ENCODE measurements at regions not wholly inside any gene's neighbourhood (a gene's known extent, or its start where the extent isn't known, plus 50 kb on each side); places are given as distances from the start of the nearest gene placed in this dataset.

DNA sequence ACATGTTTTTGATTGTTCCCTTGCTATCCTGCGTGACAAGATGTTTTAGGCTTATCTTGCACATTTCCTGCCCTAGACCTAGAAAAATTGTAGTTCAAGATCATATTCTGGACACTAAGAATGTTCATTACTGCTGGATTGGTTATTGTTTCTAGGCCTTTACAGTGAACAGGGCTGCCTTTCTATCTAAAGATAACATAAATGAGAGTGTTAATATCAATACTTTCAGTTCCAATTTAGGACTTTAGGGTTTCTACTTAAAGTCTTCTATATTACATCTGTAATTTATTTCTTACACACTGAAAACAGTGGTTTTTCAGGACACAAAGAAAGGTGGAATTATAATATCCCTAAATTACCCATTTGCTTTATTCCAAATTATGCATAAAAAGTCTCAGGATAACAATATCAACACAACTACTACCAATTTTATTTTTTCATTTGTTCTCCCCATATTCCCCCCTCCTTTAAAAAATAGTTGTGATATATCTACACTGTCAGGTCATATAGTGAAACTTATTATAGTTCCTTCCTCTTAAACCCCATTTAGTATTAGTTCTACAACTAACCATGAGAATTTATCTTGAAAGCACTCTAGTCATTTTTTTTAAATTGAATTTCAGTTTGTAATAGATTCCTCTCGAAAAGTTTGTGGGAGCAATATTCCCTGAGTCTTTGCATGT, 293.9 kb upstream of the RIOK2 start:
- TF ChIP-seq CTCF (IDR thresholded peaks at IDR 0.05; ENCODE audit: unreplicated experiment), result no peak
- no TSS peak for BruUV-seq (replicated peaks)
- intact Hi-C loops (cut with micrococcal nuclease), result no loop called here
- Mint-ChIP-seq H3K4me1 (ENCODE audit: insufficient read depth, unreplicated experiment) (peaks cover 5% of the 10 kb centered on the region), H3K27ac (ENCODE audit: low read depth, unreplicated experiment) (no peak overlapping the region), H3K27me3 (ENCODE audit: insufficient read depth, unreplicated experiment) (no peaks in the 10 kb centered on the region), H3K9me3 (ENCODE audit: unreplicated experiment) (no peaks in the 10 kb centered on the region), H3K4me3 (ENCODE audit: unreplicated experiment) (no peak overlapping the region), H3K36me3 (ENCODE audit: insufficient read depth, unreplicated experiment) (no peaks in the 10 kb centered on the region)
- ChIA-PET CTCF (interaction anchor here (0.7 kb wide), 2 partner anchors 131 to 757 kb away, joined by 3 to 4 read pairs; no protein-coding TSS in a partner anchor), POLR2A (no interaction called here)
- no peak for DNase-seq (ENCODE audit: unreplicated experiment)

GRCh38 chr5:97478483-97478882, 295.4 kb upstream of the RIOK2 start:
- no TSS peak for BruUV-seq (replicated peaks)
- H3K36me3 Mint-ChIP-seq (ENCODE audit: insufficient read depth, unreplicated experiment), result no peaks in the 10 kb centered on the region
- peaks cover 5% of the 10 kb centered on the region for H3K4me1 Mint-ChIP-seq (ENCODE audit: insufficient read depth, unreplicated experiment)
- DNase-seq (ENCODE audit: unreplicated experiment), result no peak
- intact Hi-C loops (cut with micrococcal nuclease), result no loop called here
- CTCF ChIA-PET, result no interaction called here
- H3K27me3 Mint-ChIP-seq (ENCODE audit: insufficient read depth, unreplicated experiment), result no peaks in the 10 kb centered on the region
- H3K27ac Mint-ChIP-seq (ENCODE audit: low read depth, unreplicated experiment), result no peak overlapping the region
- H3K4me3 Mint-ChIP-seq (ENCODE audit: unreplicated experiment), result no peak overlapping the region
- no peak for TF ChIP-seq CTCF (IDR thresholded peaks at IDR 0.05; ENCODE audit: unreplicated experiment)
- POLR2A ChIA-PET, result no interaction called here
- H3K9me3 Mint-ChIP-seq (ENCODE audit: unreplicated experiment), result no peaks in the 10 kb centered on the region

GRCh38 chr5:97480313-97480712, 297.3 kb upstream of the RIOK2 start:
- no peak for TF ChIP-seq CTCF (IDR thresholded peaks at IDR 0.05; ENCODE audit: unreplicated experiment)
- peaks cover 5% of the 10 kb centered on the region for H3K4me1 Mint-ChIP-seq (ENCODE audit: insufficient read depth, unreplicated experiment)
- no peaks in the 10 kb centered on the region for H3K36me3 Mint-ChIP-seq (ENCODE audit: insufficient read depth, unreplicated experiment)
- no peaks in the 10 kb centered on the region for H3K9me3 Mint-ChIP-seq (ENCODE audit: unreplicated experiment)
- intact Hi-C loops (cut with micrococcal nuclease), result no loop called here
- POLR2A ChIA-PET, result no interaction called here
- H3K4me3 Mint-ChIP-seq (ENCODE audit: unreplicated experiment), result no peak overlapping the region
- CTCF ChIA-PET, result interaction anchor here (0.6 to 1.2 kb wide), 4 partner anchors 10 to 103 kb away, joined by 3 to 6 read pairs (median 4); no protein-coding TSS in a partner anchor
- no peak for DNase-seq (ENCODE audit: unreplicated experiment)
- H3K27ac Mint-ChIP-seq (ENCODE audit: low read depth, unreplicated experiment), result no peak overlapping the region
- BruUV-seq (replicated peaks), result no TSS peak
- no peaks in the 10 kb centered on the region for H3K27me3 Mint-ChIP-seq (ENCODE audit: insufficient read depth, unreplicated experiment)

DNA sequence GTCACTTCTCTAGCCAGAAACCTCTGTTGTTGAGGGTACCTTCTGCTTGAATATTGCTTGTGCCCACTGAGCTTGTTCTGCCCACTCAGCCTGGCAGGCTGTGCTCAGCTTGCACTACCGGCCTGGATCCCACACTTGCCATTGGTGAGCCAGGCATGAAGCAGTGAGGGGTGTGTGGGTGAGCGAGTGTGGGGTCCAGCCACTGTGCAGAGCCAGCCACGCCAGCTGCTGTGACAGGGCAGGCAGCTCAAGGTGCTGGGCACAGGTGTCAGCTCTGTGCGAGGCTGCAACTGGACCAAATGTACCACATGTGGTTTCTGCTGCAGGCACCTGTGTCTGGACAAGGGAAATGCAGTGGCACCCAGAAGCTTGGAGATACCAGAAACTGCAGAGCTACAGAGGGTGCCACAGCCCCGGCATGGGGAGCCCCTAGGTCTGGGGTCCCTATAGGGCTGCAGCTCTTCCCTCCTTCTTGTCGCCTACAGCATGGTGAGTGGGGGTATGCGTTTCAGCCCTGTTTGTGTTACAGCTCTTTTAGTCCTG, 305.1 kb upstream of the RIOK2 start:
- no TSS peak for BruUV-seq (replicated peaks)
- H3K4me1 Mint-ChIP-seq (ENCODE audit: insufficient read depth, unreplicated experiment), result no peaks in the 10 kb centered on the region
- TF ChIP-seq CTCF (IDR thresholded peaks at IDR 0.05; ENCODE audit: unreplicated experiment), result no peak
- intact Hi-C loops (cut with micrococcal nuclease), result no loop called here
- ChIA-PET POLR2A (interaction anchor here (1.2 kb wide), 1 partner anchor 34 kb away, joined by 6 read pairs; no protein-coding TSS in a partner anchor), CTCF (interaction anchor here (1.1 to 2.0 kb wide), 2 partner anchors 46 to 309 kb away, joined by 3 to 10 read pairs; no protein-coding TSS in a partner anchor)
- H3K4me3 Mint-ChIP-seq (ENCODE audit: unreplicated experiment), result no peak overlapping the region
- no peaks in the 10 kb centered on the region for H3K9me3 Mint-ChIP-seq (ENCODE audit: unreplicated experiment)
- H3K36me3 Mint-ChIP-seq (ENCODE audit: insufficient read depth, unreplicated experiment), result no peaks in the 10 kb centered on the region
- DNase-seq (ENCODE audit: unreplicated experiment), result no peak
- no peak overlapping the region for H3K27ac Mint-ChIP-seq (ENCODE audit: low read depth, unreplicated experiment)
- no peaks in the 10 kb centered on the region for H3K27me3 Mint-ChIP-seq (ENCODE audit: insufficient read depth, unreplicated experiment)
